ENCODE measurements at regions not wholly inside any gene's neighbourhood (a gene's known extent, or its start where the extent isn't known, plus 50 kb on each side); places are given as distances from the start of the nearest gene placed in this dataset.

GRCh38 chrX:10831716-10832502 is 211.5 kb upstream of the MID1 start:
- peak overlapping the region; percentile 72 for H3K27ac Mint-ChIP-seq
- H3K27ac ChIP-seq = no peak overlapping the region
- peak overlapping the region; percentile 57 for H3K4me2 ChIP-seq

GRCh38 chrX:10833299-10834169 is 213.1 kb upstream of the MID1 start:
- Mint-ChIP-seq H3K4me3 (peak overlapping the region; percentile 87), H3K36me3 (peaks cover 2% of the 10 kb centered on the region), H3K27me3 (ENCODE audit: insufficient read depth, low read depth) (no peaks in the 10 kb centered on the region), H3K9me3 (no peaks in the 10 kb centered on the region), H3K27ac (peak overlapping the region; percentile 92), H3K4me1 (peaks cover 27% of the 10 kb centered on the region)
- Histone ChIP-seq H3K27me3 (no peaks in the 10 kb centered on the region), H3K27ac (no peak overlapping the region), H3F3A (ENCODE audit: low read depth) (no peaks in the 10 kb centered on the region), H3K4me3 (peak overlapping the region; percentile 18), H3K4me1 (no peaks in the 10 kb centered on the region), H3K4me2 (peak overlapping the region; percentile 57), H2AFZ (replicated peaks) (peak overlapping the region; percentile 19), H3K36me3 (no peaks in the 10 kb centered on the region), H3K9ac (no peak overlapping the region), H3K79me2 (ENCODE audit: low read depth) (no peaks in the 10 kb centered on the region), H4K20me1 (ENCODE audit: low read depth) (no peaks in the 10 kb centered on the region), H3K9me3 (ENCODE audit: low read depth) (peaks cover 5% of the 10 kb centered on the region)
- TF ChIP-seq EZH2phosphoT487 (IDR thresholded peaks at IDR 0.05) (no peak), CTCF (IDR thresholded peaks at IDR 0.05) (no peak), EZH2 (IDR thresholded peaks at IDR 0.05) (no peak)
- peak; percentile 55 for DNase-seq (ENCODE audit: low spot score)

More at GRCh38 chrX:10831716-10832502, 211.5 kb upstream of the MID1 start:
- H3K9me3 Mint-ChIP-seq = peaks cover 3% of the 10 kb centered on the region
- Histone ChIP-seq H3K79me2 (ENCODE audit: low read depth) (no peaks in the 10 kb centered on the region), H3K4me1 (no peaks in the 10 kb centered on the region), H3F3A (ENCODE audit: low read depth) (no peaks in the 10 kb centered on the region), H3K27me3 (no peaks in the 10 kb centered on the region), H3K36me3 (no peaks in the 10 kb centered on the region), H2AFZ (replicated peaks) (no peak overlapping the region), H3K9me3 (ENCODE audit: low read depth) (no peaks in the 10 kb centered on the region), H3K9ac (no peak overlapping the region), H3K4me3 (no peak overlapping the region), H4K20me1 (ENCODE audit: low read depth) (no peaks in the 10 kb centered on the region)
- H3K4me1 Mint-ChIP-seq = peaks cover 27% of the 10 kb centered on the region
- no peak for DNase-seq (ENCODE audit: low spot score)
- H3K4me3 Mint-ChIP-seq = peak overlapping the region; percentile 87
- TF ChIP-seq EZH2phosphoT487 (IDR thresholded peaks at IDR 0.05) (no peak), CTCF (IDR thresholded peaks at IDR 0.05) (no peak), EZH2 (IDR thresholded peaks at IDR 0.05) (no peak)
- peaks cover 2% of the 10 kb centered on the region for H3K36me3 Mint-ChIP-seq
- H3K27me3 Mint-ChIP-seq (ENCODE audit: insufficient read depth, low read depth) = no peaks in the 10 kb centered on the region

- no peak overlapping the region for H3K4me3 Mint-ChIP-seq
- H3K36me3 Mint-ChIP-seq = no peaks in the 10 kb centered on the region
- no peak overlapping the region for H3K27ac Mint-ChIP-seq
- no peaks in the 10 kb centered on the region for H3K4me1 Mint-ChIP-seq
- Histone ChIP-seq H3K27ac (no peak overlapping the region), H4K20me1 (ENCODE audit: low read depth) (no peaks in the 10 kb centered on the region), H2AFZ (replicated peaks) (no peak overlapping the region), H3K4me2 (no peak overlapping the region), H3F3A (ENCODE audit: low read depth) (no peaks in the 10 kb centered on the region), H3K27me3 (no peaks in the 10 kb centered on the region), H3K4me1 (no peaks in the 10 kb centered on the region), H3K9me3 (ENCODE audit: low read depth) (peaks cover 11% of the 10 kb centered on the region), H3K4me3 (no peak overlapping the region), H3K79me2 (ENCODE audit: low read depth) (no peaks in the 10 kb centered on the region), H3K36me3 (no peaks in the 10 kb centered on the region), H3K9ac (no peak overlapping the region)
- H3K9me3 Mint-ChIP-seq = peaks cover 11% of the 10 kb centered on the region
- no peak for TF ChIP-seq CTCF (IDR thresholded peaks at IDR 0.05)
- TF ChIP-seq EZH2phosphoT487 (IDR thresholded peaks at IDR 0.05) = no peak
- TF ChIP-seq EZH2 (IDR thresholded peaks at IDR 0.05) = no peak
- H3K27me3 Mint-ChIP-seq (ENCODE audit: insufficient read depth, low read depth) = no peaks in the 10 kb centered on the region
- no peak for DNase-seq (ENCODE audit: low spot score)
Measured at GRCh38 chrX:10841579-10841978, 221.2 kb upstream of the MID1 start.

Data from neural progenitor cell (in vitro differentiated cells).